Activated T-helper 17 cell treated with anti-CD3 and anti-CD28 coated beads, Interleukin-2, amount 50 U/mL, for 72 hours (primary cell): ENCODE measurements at regions not wholly inside any gene's neighbourhood (a gene's known extent, or its start where the extent isn't known, plus 50 kb on each side); places are given as distances from the start of the nearest gene placed in this dataset.
"Not testable (repeated sequence)": the region's sequence is repeated elsewhere in the genome, so short reads cannot be mapped to it uniquely, and the experiment has no call there.

ENCODE experiments used
- ATAC-seq: fragments of 150-1000 bp; cut with Tn5 transposase; replicated peaks from 2 replicates; pipeline ENCODE4 v1.10.0; 2021; ENCODE audit warnings: mild to moderate bottlenecking, moderate library complexity
- H3K27ac Mint-ChIP-seq: one replicate; pipeline ENCODE4 v1.8.0; 2022; ENCODE audit warnings: mixed read lengths
- H3K27me3 Mint-ChIP-seq: one replicate; pipeline ENCODE4 v1.8.0; 2022; ENCODE audit warnings: mixed read lengths
- H3K36me3 Mint-ChIP-seq: one replicate; pipeline ENCODE4 v1.8.0; 2022; ENCODE audit warnings: low read depth, mild to moderate bottlenecking, mixed read lengths
- H3K4me1 Mint-ChIP-seq: one replicate; pipeline ENCODE4 v1.8.0; 2022; ENCODE audit warnings: mixed read lengths
- H3K4me3 Mint-ChIP-seq: one replicate; pipeline ENCODE4 v1.8.0; 2022; ENCODE audit warnings: mild to moderate bottlenecking, mixed read lengths
- H3K9me3 Mint-ChIP-seq: one replicate; pipeline ENCODE4 v1.8.0; 2022; ENCODE audit warnings: mixed read lengths

DNA sequence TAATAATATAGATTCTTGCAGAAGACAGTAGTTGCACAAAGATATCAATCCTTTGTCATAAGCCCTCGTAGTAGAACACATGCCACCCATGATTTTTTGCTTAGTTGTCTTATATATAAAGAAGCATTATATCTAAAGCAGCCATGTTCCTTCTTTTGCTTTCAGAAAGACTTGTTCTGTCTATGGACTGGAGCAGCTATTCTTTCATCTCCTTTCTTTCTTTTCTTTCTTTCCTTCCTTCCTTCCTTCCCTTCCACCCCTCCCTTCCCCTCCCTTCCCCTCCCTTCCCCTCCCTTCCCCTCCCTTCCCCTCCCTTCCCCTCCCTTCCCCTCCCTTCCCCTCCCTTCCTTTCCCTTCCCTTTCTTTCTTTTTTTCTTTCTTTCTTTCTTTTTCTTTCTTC lies 104.0 kb upstream of the HS3ST4 start:
- no peaks in the 10 kb centered on the region for H3K9me3 Mint-ChIP-seq
- no peak for ATAC-seq
- H3K27me3 Mint-ChIP-seq, result peaks cover 8% of the 10 kb centered on the region
- H3K27ac Mint-ChIP-seq, result no peak overlapping the region
- no peaks in the 10 kb centered on the region for H3K4me1 Mint-ChIP-seq
- H3K36me3 Mint-ChIP-seq, result no peaks in the 10 kb centered on the region
- H3K4me3 Mint-ChIP-seq, result no peak overlapping the region

DNA sequence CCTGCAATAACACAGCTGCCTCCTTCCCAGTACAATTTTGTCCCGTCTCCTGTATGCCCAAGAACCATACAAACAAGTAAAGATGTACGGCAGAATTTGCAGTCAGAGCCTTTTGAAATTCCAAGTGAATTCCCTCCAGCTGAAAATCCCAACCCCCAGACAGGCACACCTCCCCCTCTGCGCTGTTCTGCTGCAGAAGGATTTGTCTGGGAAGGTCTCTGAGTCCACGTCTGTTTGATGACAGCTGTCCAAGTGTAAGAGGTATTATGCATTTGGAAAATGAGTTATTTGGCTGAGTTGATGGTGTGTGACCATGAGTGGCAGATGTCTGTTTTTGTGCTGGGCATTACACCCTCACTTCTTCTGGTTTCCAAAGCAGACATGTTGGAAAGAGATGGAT lies 104.9 kb upstream of the HS3ST4 start:
- Mint-ChIP-seq H3K27ac (no peak overlapping the region), H3K36me3 (no peaks in the 10 kb centered on the region), H3K4me3 (no peak overlapping the region), H3K9me3 (no peaks in the 10 kb centered on the region), H3K4me1 (no peaks in the 10 kb centered on the region), H3K27me3 (peaks cover 8% of the 10 kb centered on the region)
- no peak for ATAC-seq

DNA sequence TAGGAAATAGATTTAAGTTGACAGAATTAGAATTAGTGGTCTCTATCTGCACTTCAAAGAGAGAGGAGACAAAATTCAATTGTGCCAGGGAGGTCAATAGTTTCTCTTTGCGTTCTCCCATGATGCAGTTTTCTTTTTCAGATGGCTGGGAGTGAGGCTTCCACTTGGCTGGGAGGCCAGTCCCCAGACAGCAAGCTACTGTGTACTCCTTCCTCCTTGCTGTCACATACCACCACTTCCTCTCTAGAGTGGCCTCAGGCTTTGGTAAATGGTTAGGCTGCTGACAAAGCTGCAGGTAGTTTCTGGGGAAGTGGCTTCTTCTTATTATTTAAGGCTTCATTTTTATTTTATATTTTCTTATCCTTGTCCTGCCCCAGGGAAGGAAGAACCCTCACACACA lies 106.2 kb upstream of the HS3ST4 start:
- no peaks in the 10 kb centered on the region for H3K36me3 Mint-ChIP-seq
- peaks cover 3% of the 10 kb centered on the region for H3K27me3 Mint-ChIP-seq
- no peak overlapping the region for H3K27ac Mint-ChIP-seq
- no peak for ATAC-seq
- H3K4me3 Mint-ChIP-seq, result no peak overlapping the region
- no peaks in the 10 kb centered on the region for H3K9me3 Mint-ChIP-seq
- no peaks in the 10 kb centered on the region for H3K4me1 Mint-ChIP-seq

DNA sequence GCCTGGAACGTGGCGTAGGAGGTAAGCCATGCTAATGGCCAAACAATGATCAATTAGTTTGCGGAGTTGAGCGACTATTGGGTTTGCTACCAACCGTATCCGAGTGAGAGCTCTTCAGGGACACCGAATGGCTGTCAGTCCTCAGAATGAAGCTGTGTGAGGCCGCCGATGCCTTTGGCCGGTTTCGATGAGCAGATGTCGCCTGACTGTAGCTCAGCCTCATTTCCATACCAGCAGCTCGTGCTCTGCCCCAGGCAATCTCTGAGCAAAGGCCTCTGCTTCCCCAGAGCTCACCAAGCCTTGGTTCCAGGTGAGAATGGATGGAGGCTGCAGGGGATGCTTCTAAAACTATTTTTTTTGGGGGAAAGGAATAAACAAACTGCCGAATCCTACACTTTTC lies 111.7 kb upstream of the HS3ST4 start:
- no peak for ATAC-seq
- no peaks in the 10 kb centered on the region for H3K9me3 Mint-ChIP-seq
- H3K27ac Mint-ChIP-seq, result no peak overlapping the region
- H3K36me3 Mint-ChIP-seq, result no peaks in the 10 kb centered on the region
- H3K4me3 Mint-ChIP-seq, result no peak overlapping the region
- peaks cover 5% of the 10 kb centered on the region for H3K27me3 Mint-ChIP-seq
- no peaks in the 10 kb centered on the region for H3K4me1 Mint-ChIP-seq

DNA sequence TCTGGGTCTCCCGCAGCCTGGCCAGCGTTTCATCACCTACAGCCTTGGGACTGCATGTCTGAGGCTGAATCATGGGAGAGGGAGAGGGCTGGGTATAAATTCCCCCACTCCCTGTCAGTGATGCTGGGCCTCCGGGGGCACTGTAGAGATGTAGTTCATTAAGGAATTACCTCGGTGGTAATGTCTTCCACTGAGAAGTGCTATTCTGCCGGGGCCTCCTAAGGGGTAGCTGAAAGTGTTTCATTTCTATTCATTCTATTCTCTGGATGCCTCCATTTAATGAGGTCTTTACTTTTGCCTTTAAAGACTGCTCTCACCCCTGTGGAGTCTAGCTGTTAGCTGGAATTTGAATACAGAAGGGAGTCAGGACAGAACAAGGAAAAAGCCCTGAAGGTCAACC lies 116.4 kb upstream of the HS3ST4 start:
- H3K9me3 Mint-ChIP-seq, result no peaks in the 10 kb centered on the region
- H3K36me3 Mint-ChIP-seq, result no peaks in the 10 kb centered on the region
- no peaks in the 10 kb centered on the region for H3K4me1 Mint-ChIP-seq
- no peak for ATAC-seq
- peaks cover 14% of the 10 kb centered on the region for H3K27me3 Mint-ChIP-seq
- H3K4me3 Mint-ChIP-seq, result no peak overlapping the region
- no peak overlapping the region for H3K27ac Mint-ChIP-seq

DNA sequence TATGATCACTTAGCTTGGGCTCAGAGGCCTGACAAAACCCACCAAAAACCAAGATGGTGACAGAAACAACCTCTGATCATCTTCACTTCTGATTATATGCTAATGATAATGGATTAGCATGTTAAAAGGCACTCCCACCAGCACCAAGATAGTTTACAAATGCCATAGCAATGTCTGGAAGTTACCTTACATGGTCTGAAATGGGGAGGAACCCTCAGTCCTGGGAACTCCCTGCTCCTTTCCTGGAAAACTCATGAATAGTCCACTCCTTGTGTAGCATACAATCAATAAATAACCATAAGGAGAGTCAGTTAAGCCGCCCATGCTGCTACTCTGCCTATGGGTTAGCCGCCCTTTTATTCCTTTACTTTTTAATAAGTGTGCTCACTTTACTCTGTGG lies 120.0 kb upstream of the HS3ST4 start:
- no peak for ATAC-seq
- H3K4me1 Mint-ChIP-seq, result no peaks in the 10 kb centered on the region
- H3K9me3 Mint-ChIP-seq, result no peaks in the 10 kb centered on the region
- H3K27me3 Mint-ChIP-seq, result peaks cover 17% of the 10 kb centered on the region
- no peak overlapping the region for H3K4me3 Mint-ChIP-seq
- no peaks in the 10 kb centered on the region for H3K36me3 Mint-ChIP-seq
- H3K27ac Mint-ChIP-seq, result no peak overlapping the region

DNA sequence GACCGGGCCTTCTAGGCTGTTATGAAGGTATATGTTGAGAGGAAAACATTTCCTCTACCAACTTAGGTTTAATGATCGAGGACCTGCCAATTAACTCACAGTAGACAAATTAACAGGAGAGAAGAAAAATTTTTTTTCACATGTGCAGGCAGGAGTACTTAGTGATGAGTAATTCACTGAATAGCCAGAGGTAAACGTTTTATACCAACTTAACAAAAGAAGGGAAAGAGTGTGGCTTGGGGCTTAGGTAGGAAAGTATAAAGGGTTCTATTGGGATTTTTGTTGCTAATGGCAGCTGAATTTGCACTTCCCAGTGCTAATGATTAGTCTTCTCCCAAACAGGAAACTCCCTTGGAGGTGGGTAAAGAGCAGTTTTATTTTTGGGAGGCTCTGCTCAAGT lies 121.6 kb upstream of the HS3ST4 start:
- no peak for ATAC-seq
- H3K4me1 Mint-ChIP-seq, result no peaks in the 10 kb centered on the region
- no peaks in the 10 kb centered on the region for H3K36me3 Mint-ChIP-seq
- no peak overlapping the region for H3K27ac Mint-ChIP-seq
- no peak overlapping the region for H3K4me3 Mint-ChIP-seq
- no peaks in the 10 kb centered on the region for H3K9me3 Mint-ChIP-seq
- peaks cover 12% of the 10 kb centered on the region for H3K27me3 Mint-ChIP-seq

DNA sequence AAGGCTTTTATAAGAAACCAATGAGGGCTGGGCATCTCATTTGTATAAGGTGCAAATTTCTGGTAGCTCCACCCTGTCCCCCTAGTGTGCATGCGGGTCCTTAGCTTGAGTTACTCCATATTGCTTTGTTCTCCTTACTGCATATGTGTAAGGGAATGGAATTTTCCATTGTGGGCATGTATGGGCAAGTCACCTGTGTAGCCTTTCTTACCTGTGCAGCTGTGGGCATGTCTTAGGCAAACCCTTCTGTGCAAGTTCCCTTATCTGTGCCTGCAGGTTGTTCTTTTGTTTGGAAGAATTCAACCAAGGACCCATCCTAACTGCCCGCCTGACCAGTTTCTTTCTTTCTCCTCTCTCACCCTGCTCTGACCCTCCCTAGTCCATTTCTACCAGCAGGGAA lies 122.8 kb upstream of the HS3ST4 start:
- Mint-ChIP-seq H3K9me3 (no peaks in the 10 kb centered on the region), H3K4me1 (no peaks in the 10 kb centered on the region), H3K27me3 (peaks cover 12% of the 10 kb centered on the region), H3K36me3 (no peaks in the 10 kb centered on the region), H3K4me3 (no peak overlapping the region), H3K27ac (no peak overlapping the region)
- ATAC-seq, result no peak

DNA sequence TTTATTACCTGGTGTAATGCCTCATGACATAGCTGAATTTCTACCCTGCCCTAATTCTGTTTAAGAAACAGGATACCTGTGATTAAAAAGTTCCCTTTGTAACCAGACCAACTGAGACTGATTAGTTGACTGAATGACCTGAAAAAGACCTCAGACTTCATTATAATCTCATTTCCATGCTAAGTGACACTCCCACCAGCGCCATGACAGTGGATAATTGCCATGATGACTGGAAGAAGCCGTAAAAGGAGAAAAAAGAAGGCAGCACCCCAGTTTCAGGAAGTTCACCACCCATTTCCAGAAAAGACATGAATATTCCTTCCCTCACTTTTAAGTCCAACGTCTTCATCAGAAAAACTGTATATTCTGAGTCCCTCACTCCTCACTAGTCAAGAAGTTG lies 125.6 kb upstream of the HS3ST4 start:
- ATAC-seq, result no peak
- Mint-ChIP-seq H3K4me1 (no peaks in the 10 kb centered on the region), H3K27me3 (peaks cover 7% of the 10 kb centered on the region), H3K36me3 (no peaks in the 10 kb centered on the region), H3K9me3 (no peaks in the 10 kb centered on the region), H3K4me3 (no peak overlapping the region), H3K27ac (no peak overlapping the region)

DNA sequence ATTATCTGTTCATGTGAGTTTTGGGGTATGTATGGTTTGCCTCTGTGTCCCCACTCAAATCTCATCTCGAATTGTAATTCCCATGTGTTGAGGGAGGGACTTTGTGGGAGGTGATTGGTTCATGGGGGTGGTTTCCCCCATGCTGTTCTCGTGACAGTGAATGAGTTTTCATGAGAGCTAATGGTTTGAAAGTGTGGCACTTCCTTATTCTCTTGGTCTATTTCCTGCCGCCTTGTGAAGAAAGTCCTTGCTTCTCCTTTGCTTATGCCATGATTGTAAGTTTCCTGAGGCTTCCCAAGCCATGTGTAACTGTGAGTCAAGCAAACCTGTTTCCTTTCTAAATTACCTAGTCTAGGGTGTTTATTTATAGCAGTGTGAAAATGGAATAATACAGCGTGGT lies 128.1 kb upstream of the HS3ST4 start:
- no peaks in the 10 kb centered on the region for H3K27me3 Mint-ChIP-seq
- no peak for ATAC-seq

DNA sequence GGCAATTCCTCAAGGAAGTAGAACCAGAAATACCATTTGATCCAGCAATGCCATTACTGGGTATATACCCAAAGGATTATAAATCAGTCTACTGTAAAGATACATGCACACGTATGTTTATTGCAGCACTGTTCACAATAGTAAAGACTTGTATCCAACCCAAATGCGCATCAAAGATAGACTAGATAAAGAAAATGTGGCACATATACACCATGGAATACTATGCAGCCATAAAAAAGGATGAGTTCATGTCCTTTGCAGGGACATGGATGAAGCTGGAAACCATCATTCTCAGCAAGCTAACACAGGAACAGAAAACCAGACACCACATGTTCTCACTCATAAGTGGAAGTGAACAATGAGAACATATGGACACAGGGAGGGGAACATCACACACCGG lies 130.0 kb upstream of the HS3ST4 start:
- not testable (repeated sequence) for H3K27ac Mint-ChIP-seq, H3K9me3 Mint-ChIP-seq, H3K27me3 Mint-ChIP-seq, H3K36me3 Mint-ChIP-seq, H3K4me3 Mint-ChIP-seq, H3K4me1 Mint-ChIP-seq, ATAC-seq

More for the DNA sequence above, 128.1 kb upstream of the HS3ST4 start:
- H3K36me3 Mint-ChIP-seq, result no peaks in the 10 kb centered on the region
- no peak overlapping the region for H3K27ac Mint-ChIP-seq
- no peak overlapping the region for H3K4me3 Mint-ChIP-seq
- H3K4me1 Mint-ChIP-seq, result no peaks in the 10 kb centered on the region
- no peaks in the 10 kb centered on the region for H3K9me3 Mint-ChIP-seq

DNA sequence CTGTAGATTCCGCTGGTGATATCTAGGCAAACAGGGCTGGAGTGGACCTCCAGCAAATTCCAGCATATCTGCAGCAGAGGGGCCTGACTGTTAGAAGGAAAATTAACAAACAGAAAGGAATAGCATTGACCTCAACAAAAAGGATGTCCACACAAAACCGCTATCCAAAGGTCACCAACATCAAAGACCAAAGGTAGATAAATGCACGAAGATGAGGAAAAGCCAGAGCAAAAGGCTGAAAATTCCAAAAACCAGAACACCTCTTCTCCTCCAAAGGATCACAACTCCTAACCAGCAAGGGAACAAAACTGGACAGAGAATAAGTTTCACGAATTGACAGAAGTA lies 134.8 kb upstream of the HS3ST4 start:
- H3K9me3 Mint-ChIP-seq, H3K36me3 Mint-ChIP-seq, H3K4me3 Mint-ChIP-seq, ATAC-seq, H3K27ac Mint-ChIP-seq, H3K4me1 Mint-ChIP-seq: not testable (repeated sequence)
- peaks cover 27% of the 10 kb centered on the region for H3K27me3 Mint-ChIP-seq

DNA sequence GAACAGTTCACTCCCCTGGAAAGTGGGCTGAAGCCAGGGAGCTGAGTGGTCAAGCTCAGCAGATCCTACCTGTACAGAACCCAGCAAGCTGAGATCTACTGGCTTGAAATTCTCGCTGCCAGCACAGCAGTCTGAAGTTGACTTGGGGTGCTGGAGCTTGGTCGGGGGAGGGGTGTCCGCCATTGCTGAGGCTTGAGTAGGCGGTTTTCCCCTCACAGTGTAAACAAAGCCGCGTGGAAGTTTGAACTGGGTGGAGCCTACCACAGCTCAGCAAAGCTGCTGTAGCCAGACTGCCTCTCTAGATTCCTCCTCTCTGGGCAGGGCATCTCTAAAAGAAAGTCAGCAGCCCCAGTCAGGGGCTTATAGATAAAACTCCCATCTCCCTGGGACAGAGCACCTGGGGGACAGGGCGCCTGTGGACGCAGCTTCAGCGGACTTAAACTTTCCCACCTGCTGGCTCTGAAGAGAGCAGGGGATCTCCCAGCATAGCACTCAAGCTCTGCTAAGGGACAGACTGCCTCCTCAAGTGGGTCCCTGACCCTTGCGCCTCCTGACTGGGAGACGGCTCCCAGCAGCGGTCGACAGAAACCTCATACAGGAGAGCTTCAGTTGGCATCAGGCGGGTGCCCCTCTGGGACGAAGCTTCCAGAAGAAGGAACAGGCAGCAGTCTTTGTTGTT lies 135.3 kb upstream of the HS3ST4 start:
- H3K27me3 Mint-ChIP-seq, result peaks cover 27% of the 10 kb centered on the region
- H3K4me1 Mint-ChIP-seq, H3K36me3 Mint-ChIP-seq, H3K9me3 Mint-ChIP-seq, H3K4me3 Mint-ChIP-seq, H3K27ac Mint-ChIP-seq, ATAC-seq: not testable (repeated sequence)

DNA sequence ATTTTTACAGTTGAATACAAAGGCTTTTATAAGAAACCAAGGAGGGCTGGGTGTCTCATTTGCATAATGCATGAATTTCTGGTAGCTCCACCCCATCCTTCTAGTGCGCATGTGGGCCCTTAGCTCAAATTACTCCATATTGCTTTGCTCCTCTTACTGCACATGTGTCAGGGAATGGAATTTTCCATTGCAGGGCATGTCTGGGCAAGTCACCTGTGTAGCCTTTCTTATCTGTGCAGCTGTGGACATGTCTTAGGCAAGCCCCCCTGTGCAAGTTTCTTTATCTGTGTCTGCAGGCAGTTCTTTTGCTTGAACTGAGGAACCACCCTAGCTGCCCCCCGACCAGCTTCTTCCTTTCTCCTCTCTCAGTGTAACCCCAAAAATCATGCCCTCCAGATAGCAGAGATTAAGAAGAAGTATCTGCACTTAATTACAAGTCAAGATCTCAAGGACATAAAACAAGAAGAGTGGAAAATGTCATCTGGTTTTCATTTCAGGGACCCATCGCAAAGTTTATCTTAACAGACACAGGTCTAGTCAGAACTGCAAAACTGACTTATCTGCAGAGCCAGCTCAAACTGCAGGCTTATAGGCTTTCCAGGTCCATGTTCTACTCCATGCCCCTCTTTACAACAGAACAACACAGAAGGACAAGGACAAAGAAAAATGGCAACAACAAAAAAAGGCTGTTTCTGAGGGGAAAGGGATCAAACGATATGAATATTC lies 137.9 kb upstream of the HS3ST4 start:
- peaks cover 9% of the 10 kb centered on the region for H3K9me3 Mint-ChIP-seq
- H3K27me3 Mint-ChIP-seq, result peaks cover 31% of the 10 kb centered on the region
- no peak overlapping the region for H3K4me3 Mint-ChIP-seq
- peak overlapping the region; percentile 45 for H3K27ac Mint-ChIP-seq
- H3K36me3 Mint-ChIP-seq, result no peaks in the 10 kb centered on the region
- no peak for ATAC-seq
- peaks cover 3% of the 10 kb centered on the region for H3K4me1 Mint-ChIP-seq

DNA sequence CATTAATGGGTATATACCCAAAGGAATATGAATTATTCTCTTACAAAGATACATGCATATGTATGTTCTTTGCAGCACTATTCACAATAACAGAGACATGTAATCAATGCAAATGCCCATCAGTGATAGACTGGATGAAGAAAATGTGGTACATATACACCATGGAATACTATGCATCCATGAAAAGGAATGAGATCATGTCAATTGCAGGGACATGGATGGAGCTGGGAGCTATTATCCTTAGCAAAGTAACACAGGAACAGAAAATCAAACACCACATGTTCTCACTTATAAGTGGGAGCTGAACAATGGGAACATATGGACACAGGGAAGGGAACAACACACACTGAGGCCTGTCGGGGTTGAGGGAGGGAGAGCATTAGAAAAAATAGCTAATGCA lies 141.1 kb upstream of the HS3ST4 start:
- H3K9me3 Mint-ChIP-seq, result peaks cover 5% of the 10 kb centered on the region

More for the DNA sequence above, 141.1 kb upstream of the HS3ST4 start:
- no peak for ATAC-seq
- Mint-ChIP-seq H3K4me1 (peaks cover 3% of the 10 kb centered on the region), H3K27ac (no peak overlapping the region), H3K36me3 (no peaks in the 10 kb centered on the region), H3K4me3 (no peak overlapping the region), H3K27me3 (peaks cover 35% of the 10 kb centered on the region)
